ENCODE measurements at regions not wholly inside any gene's neighbourhood (a gene's known extent, or its start where the extent isn't known, plus 50 kb on each side); places are given as distances from the start of the nearest gene placed in this dataset.

DNA sequence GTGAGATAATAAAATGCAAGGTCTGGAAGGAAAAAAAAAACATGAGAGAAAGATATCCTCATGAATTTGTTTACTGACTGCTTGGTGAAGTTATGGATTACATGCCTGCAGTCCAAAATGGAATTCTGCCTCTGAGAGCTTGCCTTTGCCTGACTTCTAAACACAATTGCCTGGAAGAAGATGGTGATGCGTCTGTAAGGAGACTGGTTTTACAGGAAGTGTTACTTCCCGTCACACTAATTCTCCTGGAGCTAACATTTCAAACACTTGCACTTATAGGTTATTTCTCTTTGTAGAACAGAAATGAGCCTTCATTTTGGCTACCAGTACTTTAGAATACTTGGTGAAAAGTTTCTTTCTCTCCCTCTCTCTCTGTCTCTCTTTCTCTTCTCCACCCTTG lies 884.3 kb downstream of the TSN start:
- H3K27ac ChIP-seq (replicated peaks), result no peak overlapping the region
- DNase-seq (ENCODE audit: low read depth in 1 of 2, low spot score in 1 of 2), result no peak
- H3K27me3 ChIP-seq (ENCODE audit: insufficient read depth, poor library complexity, severe bottlenecking), result no peaks in the 10 kb centered on the region
- H3K4me3 ChIP-seq (replicated peaks; ENCODE audit: insufficient read depth, low read length), result no peak overlapping the region
- TF ChIP-seq SPI1 (IDR thresholded peaks at IDR 0.05; ENCODE audit: borderline replicate concordance, low read depth), result no peak
- TF ChIP-seq GABPA (IDR thresholded peaks at IDR 0.05; ENCODE audit: low read depth), result no peak
- TF ChIP-seq, protein P1, sequence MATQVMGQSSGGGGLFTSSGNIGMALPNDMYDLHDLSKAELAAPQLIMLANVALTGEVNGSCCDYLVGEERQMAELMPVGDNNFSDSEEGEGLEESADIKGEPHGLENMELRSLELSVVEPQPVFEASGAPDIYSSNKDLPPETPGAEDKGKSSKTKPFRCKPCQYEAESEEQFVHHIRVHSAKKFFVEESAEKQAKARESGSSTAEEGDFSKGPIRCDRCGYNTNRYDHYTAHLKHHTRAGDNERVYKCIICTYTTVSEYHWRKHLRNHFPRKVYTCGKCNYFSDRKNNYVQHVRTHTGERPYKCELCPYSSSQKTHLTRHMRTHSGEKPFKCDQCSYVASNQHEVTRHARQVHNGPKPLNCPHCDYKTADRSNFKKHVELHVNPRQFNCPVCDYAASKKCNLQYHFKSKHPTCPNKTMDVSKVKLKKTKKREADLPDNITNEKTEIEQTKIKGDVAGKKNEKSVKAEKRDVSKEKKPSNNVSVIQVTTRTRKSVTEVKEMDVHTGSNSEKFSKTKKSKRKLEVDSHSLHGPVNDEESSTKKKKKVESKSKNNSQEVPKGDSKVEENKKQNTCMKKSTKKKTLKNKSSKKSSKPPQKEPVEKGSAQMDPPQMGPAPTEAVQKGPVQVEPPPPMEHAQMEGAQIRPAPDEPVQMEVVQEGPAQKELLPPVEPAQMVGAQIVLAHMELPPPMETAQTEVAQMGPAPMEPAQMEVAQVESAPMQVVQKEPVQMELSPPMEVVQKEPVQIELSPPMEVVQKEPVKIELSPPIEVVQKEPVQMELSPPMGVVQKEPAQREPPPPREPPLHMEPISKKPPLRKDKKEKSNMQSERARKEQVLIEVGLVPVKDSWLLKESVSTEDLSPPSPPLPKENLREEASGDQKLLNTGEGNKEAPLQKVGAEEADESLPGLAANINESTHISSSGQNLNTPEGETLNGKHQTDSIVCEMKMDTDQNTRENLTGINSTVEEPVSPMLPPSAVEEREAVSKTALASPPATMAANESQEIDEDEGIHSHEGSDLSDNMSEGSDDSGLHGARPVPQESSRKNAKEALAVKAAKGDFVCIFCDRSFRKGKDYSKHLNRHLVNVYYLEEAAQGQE (IDR thresholded peaks at IDR 0.05; ENCODE audit: insufficient replicate concordance, low read depth), result no peak
- TF ChIP-seq POLR2AphosphoS5 (IDR thresholded peaks at IDR 0.05; ENCODE audit: low read depth), result no peak
- TF ChIP-seq, protein P2, sequence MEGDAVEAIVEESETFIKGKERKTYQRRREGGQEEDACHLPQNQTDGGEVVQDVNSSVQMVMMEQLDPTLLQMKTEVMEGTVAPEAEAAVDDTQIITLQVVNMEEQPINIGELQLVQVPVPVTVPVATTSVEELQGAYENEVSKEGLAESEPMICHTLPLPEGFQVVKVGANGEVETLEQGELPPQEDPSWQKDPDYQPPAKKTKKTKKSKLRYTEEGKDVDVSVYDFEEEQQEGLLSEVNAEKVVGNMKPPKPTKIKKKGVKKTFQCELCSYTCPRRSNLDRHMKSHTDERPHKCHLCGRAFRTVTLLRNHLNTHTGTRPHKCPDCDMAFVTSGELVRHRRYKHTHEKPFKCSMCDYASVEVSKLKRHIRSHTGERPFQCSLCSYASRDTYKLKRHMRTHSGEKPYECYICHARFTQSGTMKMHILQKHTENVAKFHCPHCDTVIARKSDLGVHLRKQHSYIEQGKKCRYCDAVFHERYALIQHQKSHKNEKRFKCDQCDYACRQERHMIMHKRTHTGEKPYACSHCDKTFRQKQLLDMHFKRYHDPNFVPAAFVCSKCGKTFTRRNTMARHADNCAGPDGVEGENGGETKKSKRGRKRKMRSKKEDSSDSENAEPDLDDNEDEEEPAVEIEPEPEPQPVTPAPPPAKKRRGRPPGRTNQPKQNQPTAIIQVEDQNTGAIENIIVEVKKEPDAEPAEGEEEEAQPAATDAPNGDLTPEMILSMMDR (IDR thresholded peaks at IDR 0.05; ENCODE audit: insufficient read depth, low read length), result no peak

DNA sequence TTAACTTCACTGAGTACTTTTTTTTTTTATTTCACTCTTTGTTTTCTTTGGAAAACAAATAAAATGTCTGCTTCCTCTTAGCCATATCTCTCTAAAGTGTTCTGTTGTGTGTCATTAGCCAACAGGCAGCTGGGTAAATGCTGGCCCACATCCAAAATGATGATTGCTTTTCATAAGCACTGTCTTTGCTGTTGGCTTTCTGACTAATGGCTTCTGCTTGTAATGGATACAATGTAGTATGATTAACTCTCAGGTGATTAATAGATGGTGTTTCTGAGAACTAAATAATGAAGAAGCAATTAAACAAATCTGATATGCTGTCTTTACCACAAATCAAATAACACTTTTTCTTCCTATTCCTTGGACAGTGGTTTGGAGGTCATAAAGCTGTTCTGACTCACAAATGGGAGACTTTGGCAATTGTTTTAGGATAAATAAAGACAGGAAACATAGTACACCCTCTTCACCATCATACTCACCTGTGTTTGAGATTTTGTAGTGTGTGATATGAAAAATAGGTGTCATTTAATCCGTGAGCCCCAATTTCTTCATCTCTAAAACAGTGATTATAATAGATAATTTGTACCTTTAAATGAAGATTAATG lies 888.4 kb downstream of the TSN start:
- no peak overlapping the region for H3K27ac ChIP-seq (replicated peaks)
- peak; percentile 3 to 7 for DNase-seq (ENCODE audit: low read depth in 1 of 2, low spot score in 1 of 2)

DNA sequence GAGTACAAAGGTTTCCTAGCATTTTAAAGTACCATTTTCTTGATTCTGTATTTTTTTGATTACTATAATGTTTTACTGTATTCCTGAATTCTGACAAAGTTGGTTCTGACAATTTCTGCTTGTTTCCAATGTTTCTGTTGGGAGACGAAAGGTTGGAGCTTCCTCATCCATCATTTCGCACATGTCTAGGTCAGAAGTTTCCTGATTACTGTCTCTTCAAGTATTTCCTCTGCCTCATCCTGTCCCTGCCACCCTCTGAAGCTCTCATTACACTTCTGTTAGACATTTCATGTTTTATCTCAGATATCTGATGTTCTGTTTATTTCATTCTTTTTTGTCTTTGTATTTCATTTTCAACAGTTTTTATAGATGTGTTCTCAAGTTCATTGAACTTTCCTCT lies 895.8 kb downstream of the TSN start:
- no peak overlapping the region for H3K27ac ChIP-seq (replicated peaks)
- H3K4me3 ChIP-seq (replicated peaks; ENCODE audit: insufficient read depth, low read length), result no peak overlapping the region
- no peak for DNase-seq (ENCODE audit: low read depth in 1 of 2, low spot score in 1 of 2)
- TF ChIP-seq SPI1 (IDR thresholded peaks at IDR 0.05; ENCODE audit: borderline replicate concordance, low read depth) (no peak), POLR2AphosphoS5 (IDR thresholded peaks at IDR 0.05; ENCODE audit: low read depth) (no peak), GABPA (IDR thresholded peaks at IDR 0.05; ENCODE audit: low read depth) (no peak)
- TF ChIP-seq, protein P2 (IDR thresholded peaks at IDR 0.05; ENCODE audit: insufficient read depth, low read length), result no peak
- TF ChIP-seq, protein P1 (IDR thresholded peaks at IDR 0.05; ENCODE audit: insufficient replicate concordance, low read depth), result no peak
- no peaks in the 10 kb centered on the region for H3K27me3 ChIP-seq (ENCODE audit: insufficient read depth, poor library complexity, severe bottlenecking)

More for the DNA sequence above, 888.4 kb downstream of the TSN start:
- no peak overlapping the region for H3K4me3 ChIP-seq (replicated peaks; ENCODE audit: insufficient read depth, low read length)
- no peak for TF ChIP-seq GABPA (IDR thresholded peaks at IDR 0.05; ENCODE audit: low read depth)
- TF ChIP-seq SPI1 (IDR thresholded peaks at IDR 0.05; ENCODE audit: borderline replicate concordance, low read depth), result no peak
- TF ChIP-seq, protein P2 (IDR thresholded peaks at IDR 0.05; ENCODE audit: insufficient read depth, low read length), result no peak
- TF ChIP-seq POLR2AphosphoS5 (IDR thresholded peaks at IDR 0.05; ENCODE audit: low read depth), result no peak
- TF ChIP-seq, protein P1 (IDR thresholded peaks at IDR 0.05; ENCODE audit: insufficient replicate concordance, low read depth), result no peak
- no peaks in the 10 kb centered on the region for H3K27me3 ChIP-seq (ENCODE audit: insufficient read depth, poor library complexity, severe bottlenecking)

Data from HL-60 (cell line).